Fibroblast of the aortic adventitia (primary cell): ENCODE measurements at regions not wholly inside any gene's neighbourhood (a gene's known extent, or its start where the extent isn't known, plus 50 kb on each side); places are given as distances from the start of the nearest gene placed in this dataset.

ENCODE experiments used
- DNase-seq: peaks from one replicate; pipeline ENCODE4 v3.0.0-alpha.2; 2010; ENCODE audit warnings: low read depth
- H3K4me3 ChIP-seq: 2 replicates; pipeline ENCODE4 v1.5.1; 2011; ENCODE audit warnings: low read depth, mild to moderate bottlenecking, control low read depth, low read length, moderate library complexity
- TF ChIP-seq, protein P1 (sequence below): IDR thresholded peaks from 2 replicates; pipeline ENCODE4 v1.5.1; 2011; ENCODE audit warnings: mild to moderate bottlenecking, low read length, control low read depth, inconsistent platforms; ENCODE audit not compliant: insufficient read depth

DNA sequence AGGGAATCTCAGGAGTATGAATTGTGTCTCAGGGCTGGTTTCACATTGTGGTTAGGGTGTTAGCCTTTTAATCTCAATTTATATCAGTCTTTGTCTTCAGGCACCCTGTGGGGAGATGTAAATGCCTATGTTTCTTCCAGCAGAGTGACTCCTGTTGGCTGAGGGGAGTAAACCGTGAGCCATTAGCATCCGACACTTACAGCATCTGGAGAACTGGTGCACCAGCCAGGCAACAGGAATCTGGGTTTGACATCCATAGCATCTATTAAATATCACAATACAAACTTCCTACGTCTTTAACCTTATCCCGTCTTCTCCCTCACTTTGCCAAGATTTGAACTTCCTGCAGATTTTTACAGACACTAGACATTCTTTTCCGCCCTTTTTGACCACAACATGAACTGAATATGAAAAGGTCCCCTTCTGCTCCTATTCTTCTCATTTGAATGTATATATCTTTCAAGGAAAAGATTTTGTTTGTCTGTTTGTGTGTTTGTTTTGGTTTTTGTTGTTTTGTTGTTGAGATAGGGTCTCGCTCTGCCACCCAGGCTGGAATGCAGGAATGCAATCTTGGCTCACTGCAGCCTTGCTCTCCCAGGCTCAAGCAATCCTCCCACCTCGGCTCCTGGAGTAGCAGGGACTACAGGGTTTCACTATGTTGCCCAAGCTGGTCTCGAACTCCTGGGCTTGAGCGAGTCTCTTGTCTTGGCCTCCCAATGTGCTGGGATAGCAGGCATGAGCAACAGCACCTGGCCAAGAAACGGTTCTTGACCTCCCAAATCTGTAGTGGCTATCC lies 626.2 kb downstream of the TLR4 start:
- TF ChIP-seq, protein P1, sequence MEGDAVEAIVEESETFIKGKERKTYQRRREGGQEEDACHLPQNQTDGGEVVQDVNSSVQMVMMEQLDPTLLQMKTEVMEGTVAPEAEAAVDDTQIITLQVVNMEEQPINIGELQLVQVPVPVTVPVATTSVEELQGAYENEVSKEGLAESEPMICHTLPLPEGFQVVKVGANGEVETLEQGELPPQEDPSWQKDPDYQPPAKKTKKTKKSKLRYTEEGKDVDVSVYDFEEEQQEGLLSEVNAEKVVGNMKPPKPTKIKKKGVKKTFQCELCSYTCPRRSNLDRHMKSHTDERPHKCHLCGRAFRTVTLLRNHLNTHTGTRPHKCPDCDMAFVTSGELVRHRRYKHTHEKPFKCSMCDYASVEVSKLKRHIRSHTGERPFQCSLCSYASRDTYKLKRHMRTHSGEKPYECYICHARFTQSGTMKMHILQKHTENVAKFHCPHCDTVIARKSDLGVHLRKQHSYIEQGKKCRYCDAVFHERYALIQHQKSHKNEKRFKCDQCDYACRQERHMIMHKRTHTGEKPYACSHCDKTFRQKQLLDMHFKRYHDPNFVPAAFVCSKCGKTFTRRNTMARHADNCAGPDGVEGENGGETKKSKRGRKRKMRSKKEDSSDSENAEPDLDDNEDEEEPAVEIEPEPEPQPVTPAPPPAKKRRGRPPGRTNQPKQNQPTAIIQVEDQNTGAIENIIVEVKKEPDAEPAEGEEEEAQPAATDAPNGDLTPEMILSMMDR: no peak
- no peak overlapping the region for H3K4me3 ChIP-seq
- no peak for DNase-seq

DNA sequence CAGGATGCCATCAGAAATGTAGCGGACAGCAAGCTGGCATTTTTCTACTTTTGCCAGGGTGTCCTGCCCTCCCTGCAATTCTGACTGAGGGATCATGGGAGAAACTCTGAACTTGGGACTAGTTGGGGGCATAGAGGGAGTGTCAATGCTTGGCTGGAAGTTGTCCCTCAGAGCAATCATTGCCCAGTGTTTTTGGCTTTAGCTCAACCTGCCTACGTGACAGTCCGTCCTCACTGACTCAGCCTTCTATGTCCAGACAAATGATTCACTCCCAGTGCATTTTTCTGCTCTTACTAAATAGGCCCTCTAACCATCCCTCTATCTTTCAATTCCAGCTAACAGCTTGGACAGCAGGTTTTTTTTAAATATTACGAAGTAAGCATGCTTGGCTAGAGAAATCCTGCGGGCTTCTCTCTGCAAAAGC lies 627.4 kb downstream of the TLR4 start:
- peak; percentile 48 for DNase-seq
- TF ChIP-seq, protein P1: no peak
- no peak overlapping the region for H3K4me3 ChIP-seq

DNA sequence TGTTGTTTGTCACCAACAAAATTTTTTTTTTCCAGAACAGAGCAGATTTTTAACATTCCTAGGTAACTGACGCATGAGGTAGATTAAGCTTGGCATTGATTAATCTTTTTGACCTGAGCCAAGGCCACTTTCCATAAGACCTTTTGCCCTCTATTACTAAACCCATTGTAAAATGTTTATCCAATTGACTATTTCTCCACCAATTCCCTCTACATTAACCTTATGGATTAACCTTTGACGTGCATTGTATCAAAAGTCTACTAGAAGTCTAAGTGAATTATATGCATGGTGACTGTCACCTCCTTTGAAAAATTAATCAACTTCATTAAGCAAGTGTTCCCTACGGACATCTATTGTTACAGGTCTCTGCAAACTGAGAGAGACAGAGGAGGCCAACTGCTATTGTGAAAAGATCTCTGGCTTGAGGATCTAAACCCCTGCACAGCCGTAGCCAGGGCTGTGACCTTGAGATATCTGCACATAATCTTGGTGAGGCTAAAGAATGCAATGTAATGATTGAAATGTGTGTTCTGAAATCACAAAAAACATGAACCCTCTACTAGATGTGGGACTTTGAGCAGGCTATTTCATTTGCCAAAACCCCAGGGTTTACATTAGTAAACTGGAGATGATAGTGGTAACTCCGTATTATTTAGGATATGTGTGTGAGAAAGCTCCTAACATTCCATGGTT lies 632.2 kb downstream of the TLR4 start:
- no peak overlapping the region for H3K4me3 ChIP-seq
- peak; percentile 4 for DNase-seq
- TF ChIP-seq, protein P1: no peak

DNA sequence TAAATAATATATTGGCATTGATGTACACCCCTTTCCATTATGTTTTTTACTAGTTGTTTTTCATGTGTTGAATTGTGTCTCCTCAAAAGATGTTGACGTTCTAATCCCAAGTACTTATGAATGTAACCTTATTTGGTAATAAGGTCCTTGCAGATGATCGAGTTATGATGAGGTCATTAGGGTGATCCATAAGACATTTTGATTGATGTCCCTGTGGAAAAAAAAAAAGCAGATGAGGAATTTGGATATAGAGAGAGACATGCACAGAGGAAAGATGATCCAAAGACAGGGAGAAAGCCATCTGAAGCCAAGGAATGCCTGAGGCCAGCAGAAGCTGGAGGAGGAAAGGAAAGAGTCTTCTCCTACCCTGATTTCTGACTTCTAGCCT lies 632.7 kb downstream of the TLR4 start:
- no peak overlapping the region for H3K4me3 ChIP-seq
- DNase-seq: no peak
- TF ChIP-seq, protein P1: no peak

DNA sequence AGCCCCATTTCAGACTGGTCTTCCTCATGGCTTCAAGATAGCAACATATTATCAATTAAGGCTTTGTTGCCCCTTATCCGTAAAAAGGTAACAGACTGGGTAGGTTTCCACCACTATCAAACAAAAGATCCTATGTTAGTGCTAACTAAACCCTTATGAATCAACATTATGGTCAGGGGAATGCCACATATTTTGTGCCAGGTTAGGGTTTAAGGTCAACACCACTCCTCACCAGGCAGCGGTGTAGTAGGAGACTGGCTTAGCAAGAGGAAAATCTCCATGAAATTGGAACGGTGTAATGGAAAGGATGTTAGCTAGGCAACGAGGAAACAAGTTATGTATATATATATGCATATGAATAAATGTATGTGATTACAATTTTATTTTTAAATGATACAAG lies 655.8 kb downstream of the TLR4 start:
- DNase-seq: no peak
- no peak overlapping the region for H3K4me3 ChIP-seq
- TF ChIP-seq, protein P1: no peak

DNA sequence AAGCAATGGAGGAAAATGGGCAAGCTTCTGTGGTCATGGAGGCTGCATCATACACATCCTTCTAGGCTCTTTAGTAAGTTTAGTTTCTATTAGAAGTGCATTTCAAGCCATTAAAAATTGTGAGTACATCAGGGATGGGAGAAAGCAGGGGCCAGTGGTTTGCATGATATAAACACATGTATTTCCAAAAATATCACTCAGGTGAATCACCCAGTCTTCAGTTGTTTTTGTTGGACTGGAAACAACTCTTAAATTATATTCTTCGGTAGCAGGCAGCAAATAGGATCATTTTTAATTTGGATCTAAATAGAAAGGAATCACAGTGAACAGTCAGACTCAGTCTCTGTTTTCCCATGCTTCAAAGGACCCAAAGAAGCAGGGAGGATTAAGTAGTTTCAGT lies 657.9 kb downstream of the TLR4 start:
- DNase-seq: no peak
- TF ChIP-seq, protein P1: no peak
- no peak overlapping the region for H3K4me3 ChIP-seq
